Epithelial cell of prostate (primary cell): ENCODE measurements at regions not wholly inside any gene's neighbourhood (a gene's known extent, or its start where the extent isn't known, plus 50 kb on each side); places are given as distances from the start of the nearest gene placed in this dataset.
A peak's percentile ranks its signal among the peaks of the same experiment; 100 is the strongest.

Experiments
- DNase-seq: peaks from one replicate; pipeline ENCODE4 v3.0.0-alpha.2; 2011; ENCODE audit warnings: low read depth, low spot score
- H3K27ac ChIP-seq: fragments of 450-650 bp; 2 replicates; pipeline ENCODE4 v1.5.1; 2017; ENCODE audit warnings: mild to moderate bottlenecking

DNA sequence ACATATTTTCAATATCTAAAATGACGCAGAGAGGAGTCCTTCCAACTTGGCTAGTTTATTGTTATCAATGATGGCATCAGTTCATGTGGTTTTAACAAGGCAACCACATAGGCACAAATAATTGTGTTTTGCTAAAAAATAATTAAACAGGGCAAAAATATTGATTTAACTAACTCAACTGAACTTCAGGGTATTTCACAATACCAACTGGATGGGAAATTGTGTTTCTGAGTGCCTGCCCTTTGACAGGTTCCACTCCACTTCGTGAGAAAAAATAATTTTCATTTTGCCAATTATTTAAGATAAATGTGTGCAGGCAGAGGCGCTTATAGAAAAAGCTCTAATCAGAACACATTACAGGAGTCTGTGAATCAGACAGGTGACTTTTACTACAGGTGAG, 689.3 kb upstream of the CCDC54 start:
- DNase-seq, result no peak
- H3K27ac ChIP-seq, result peak overlapping the region; percentile 14

DNA sequence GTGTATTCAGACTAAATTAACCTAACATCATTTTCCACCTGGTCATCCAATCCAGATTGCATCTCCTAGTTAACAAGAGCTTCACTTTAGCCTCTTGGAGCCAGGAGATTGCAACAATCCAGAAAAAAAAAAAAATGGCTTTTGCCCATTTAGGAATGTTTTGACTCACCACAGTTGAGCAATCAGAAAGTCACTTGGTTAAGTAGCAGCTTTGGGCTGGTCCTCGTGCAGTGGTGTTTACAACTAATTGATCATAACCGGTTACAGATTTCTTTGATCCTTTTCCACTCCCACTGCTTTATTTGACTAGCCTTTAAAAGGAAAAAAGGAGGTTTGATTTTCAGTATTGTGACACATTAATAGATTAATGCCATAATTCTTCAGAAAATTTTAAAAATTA, 688.8 kb upstream of the CCDC54 start:
- H3K27ac ChIP-seq, result peak overlapping the region; percentile 14
- DNase-seq, result peak; percentile 67

DNA sequence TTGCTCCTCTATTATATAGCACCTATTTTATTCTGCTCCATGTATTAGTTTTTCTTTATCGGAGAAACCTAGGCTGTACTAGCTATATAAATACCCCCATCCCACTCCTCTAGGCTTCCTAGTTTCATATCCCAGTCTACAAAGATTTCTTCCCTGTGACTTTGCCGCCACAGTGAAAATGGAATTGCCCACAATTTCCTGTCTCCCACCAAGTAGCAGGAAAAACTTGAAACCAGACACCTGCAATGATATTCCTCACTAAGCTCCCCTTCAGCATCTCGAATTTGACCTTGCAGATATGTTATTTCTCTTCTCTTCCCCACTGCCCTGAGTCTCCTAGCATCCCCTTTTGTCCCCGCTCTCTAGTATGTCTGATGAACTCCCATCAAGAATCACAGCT, 685.8 kb upstream of the CCDC54 start:
- H3K27ac ChIP-seq, result no peak overlapping the region
- DNase-seq, result no peak

DNA sequence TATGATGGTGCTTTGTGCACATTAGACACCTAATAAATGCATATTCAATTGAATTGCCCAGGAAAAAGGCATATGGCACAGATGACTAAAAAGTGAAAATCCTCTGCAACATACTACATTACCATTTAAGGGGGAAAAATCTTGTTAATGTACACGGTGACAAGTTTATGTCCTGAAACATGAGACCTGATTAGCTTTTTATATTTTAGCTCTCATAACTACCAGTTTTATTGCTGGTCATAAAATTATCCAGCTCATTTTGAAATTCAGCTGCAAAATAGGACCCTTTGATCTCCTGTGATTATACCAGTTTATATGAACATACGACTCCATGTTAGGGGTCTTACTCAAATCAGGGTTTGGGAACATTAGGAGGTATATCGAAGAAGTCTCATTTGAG, 684.6 kb upstream of the CCDC54 start:
- no peak overlapping the region for H3K27ac ChIP-seq
- no peak for DNase-seq

DNA sequence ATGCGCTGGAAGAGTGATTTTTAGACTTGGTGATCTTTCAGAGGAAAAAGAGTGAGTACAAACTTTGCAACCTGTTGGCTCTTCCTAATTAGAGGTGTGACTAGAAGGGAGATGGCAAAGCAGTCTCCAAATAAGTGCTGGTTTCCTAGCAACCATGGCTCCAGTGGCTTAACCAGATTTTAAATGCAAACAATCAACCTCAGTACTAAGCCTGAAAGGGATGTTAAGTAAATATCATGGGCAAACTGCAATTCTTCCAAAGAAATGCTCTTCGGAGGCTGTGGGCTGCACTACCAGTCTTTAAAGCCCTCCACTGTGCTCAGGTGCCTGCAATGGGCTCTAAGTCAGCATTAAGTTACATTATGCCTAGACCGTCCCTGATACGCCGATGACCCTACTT, 678.1 kb upstream of the CCDC54 start:
- no peak for DNase-seq
- H3K27ac ChIP-seq, result no peak overlapping the region

DNA sequence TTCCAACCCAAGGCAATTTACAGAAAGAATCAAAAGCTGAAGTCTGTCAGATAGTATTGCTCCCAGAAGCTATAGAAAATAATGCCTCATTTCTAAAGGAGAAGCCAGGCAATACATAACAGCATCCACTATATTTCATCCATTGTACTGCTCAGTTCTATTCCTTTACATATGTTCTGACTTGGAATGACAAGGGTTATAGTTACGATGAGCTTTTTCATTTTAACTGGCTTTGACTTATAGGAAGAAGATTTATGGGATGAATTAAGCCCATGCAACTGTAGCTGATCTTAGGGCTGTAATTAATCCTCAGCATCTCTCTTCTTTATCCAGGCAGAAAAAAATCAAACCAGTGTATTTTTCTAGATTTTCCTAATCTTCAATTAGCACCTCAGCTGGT, 676.3 kb upstream of the CCDC54 start:
- H3K27ac ChIP-seq, result no peak overlapping the region
- DNase-seq, result no peak

DNA sequence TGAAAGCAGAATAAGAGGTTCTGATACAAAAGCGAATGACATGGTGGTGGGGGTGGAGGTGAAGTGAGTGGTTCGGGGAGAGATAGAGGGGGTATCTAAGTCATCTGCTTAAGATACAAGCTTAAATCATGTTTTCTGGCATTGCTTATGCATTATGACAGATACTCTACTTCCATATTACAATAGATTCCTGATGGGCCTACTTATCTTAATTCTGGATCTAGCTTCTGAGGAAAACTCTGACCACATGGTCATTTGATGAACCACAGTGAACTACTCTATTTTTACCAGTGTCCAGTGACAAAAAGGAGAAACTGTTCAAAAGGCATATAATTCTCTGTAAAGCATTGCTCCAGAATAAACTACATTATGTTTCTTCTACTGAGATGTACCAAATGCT, 673.7 kb upstream of the CCDC54 start:
- no peak for DNase-seq

DNA sequence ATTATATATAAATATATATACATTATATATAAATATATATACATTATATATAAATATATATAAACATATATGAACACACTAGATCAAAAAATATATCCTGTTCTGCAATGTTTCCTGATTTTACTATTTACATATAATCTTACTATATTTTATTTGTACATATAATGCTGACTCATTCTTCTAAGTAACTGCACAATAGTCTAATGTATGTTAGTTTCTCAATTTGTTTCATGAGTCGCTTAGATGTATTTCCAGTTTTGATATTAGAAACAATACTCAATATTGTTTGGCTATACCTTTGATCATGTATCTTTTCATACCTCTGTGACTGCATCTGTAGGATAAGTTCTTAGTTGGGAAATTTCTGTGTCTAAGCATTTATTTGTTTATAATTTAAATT, 669.9 kb upstream of the CCDC54 start:
- no peak for DNase-seq
- H3K27ac ChIP-seq, result no peak overlapping the region

More for the DNA sequence above, 673.7 kb upstream of the CCDC54 start:
- H3K27ac ChIP-seq, result no peak overlapping the region

DNA sequence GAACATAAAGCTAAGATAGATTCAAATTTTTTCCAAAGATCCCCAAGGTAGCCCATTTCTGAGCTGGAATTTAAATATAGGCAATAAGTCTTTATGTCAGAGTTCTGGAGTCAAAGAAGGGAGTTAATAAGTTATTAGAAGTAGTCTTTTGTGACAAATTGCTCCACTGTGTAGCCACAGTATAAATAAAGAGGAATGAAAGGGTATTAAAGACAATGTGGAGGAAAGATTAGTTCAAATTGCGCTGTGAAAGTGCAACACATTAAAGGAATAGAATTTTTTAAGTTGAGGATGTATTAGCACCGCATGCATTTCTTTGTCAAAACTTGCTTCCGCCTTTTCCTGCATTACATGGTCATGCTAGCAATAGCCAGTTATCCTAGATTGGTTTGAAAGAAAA, 666.6 kb upstream of the CCDC54 start:
- H3K27ac ChIP-seq, result no peak overlapping the region
- DNase-seq, result no peak

DNA sequence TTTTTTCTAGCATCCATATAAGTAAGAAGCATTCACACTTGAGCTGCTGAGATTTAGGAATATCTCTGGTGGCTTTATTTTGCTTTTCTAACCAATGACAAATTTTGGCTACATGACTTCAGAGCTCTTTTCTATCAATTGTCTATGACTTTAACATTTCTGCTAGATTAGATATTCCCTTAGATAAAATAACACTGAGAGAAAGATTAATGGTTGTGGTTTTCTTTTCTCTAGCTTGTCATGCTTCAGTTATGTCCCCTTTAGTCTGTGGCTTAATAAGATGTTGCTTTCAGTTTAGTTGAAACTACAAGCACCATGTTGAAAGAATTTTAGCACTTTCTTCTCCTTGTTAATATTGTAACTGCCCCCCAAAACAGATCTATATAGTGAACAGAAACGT, 665.6 kb upstream of the CCDC54 start:
- DNase-seq, result no peak

DNA sequence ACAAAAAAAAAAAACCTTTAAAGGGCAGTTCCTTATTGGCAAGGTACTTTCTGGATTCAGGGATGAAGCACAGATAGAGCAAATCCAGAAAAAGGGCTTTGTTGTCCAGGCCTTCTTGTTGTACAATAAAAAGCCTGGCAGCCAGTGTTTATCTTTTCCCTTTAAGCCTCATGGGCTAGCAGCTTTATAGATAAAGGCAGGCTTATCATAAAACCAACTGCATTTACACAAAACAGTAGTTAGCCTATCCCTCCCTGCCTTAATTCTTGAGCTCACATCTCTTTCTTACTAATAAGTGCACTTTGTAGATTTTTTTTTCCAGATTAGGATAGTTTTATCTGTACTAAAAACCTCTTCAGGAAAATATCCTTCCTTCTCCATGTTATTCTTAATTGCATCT, 662.8 kb upstream of the CCDC54 start:
- DNase-seq, result no peak
- H3K27ac ChIP-seq, result no peak overlapping the region

More for the DNA sequence above, 665.6 kb upstream of the CCDC54 start:
- no peak overlapping the region for H3K27ac ChIP-seq

DNA sequence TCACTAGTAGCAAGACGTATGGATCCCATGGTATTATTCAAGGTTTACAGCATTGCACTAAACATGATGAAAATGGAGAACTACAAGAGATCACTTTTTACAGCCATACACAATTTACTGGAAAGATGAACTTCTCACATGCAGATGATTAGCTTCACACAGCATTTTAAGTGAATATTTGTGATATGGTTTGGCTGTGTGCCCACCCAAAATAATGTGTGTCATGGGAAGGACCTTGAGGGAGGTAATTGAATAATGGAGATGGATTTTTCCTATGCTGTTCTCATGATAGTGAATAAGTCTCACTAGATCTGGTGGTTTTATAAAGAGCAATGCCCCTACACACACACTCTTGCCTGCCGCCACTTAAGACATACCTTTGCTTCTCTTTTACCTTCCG, 662.0 kb upstream of the CCDC54 start:
- H3K27ac ChIP-seq, result no peak overlapping the region
- no peak for DNase-seq

DNA sequence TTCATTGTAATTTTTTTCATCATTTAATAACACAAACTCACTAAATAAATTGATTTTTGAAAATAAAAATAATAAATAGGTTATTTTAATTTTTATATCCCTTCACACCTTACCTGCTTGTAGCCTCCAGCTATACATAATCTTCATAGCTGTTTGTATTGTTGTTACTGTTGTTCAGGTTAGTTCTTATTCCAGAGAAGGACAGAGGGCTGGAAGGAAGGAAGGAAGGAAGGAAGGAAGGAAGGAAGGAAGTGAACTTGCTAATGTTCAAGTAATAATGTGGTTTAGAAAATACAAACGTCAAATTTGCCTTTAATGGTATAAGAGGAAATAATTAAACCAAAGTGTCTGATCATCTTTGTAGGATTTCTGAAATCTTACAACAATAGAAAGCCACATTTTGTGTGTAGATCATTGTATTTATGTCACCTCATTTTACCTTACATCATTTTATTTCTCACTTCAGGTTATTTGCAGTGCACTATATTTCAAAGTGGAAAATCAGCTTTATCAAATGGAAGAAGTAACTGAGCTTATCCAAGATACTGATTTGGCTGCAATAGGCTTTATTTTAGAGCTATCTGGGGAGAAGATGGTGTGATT, 660.0 kb upstream of the CCDC54 start:
- no peak overlapping the region for H3K27ac ChIP-seq
- DNase-seq, result no peak

DNA sequence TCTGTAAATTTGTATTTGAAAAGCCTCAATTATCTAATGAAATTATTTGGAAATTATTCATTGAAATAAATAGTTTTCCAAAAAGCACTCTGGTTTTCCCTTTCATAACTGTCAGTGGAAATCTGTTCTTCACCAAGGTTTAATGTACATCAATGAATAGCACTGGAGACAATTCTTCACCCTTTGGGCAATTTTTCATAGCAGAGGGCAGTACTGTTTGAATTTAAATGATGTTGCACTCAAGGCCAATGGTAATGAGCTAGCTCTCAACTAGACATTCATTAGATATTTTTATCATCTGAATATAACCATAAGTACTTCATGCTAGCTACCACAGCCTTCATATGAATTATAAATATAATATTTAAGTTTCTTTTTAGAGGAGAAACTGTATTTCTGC, 658.2 kb upstream of the CCDC54 start:
- no peak overlapping the region for H3K27ac ChIP-seq
- no peak for DNase-seq

DNA sequence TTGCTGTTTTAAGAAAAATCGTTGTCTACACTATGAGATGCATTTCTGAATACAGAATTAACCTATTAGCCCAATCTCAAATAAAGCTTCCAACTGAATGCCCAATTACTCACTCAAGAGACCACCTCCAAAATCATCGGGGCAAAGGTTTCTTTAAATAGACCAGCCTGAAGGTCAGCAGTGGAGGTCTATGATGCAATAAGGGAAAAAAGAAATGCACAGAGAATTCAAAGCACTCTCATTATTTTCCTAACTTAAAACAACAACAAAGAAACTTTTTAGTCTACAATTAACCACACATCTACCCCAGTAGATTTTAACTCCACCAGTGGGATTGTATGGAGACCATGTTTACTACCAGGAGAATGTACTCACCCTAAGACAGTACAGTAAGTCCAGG, 657.7 kb upstream of the CCDC54 start:
- no peak for DNase-seq
- no peak overlapping the region for H3K27ac ChIP-seq

DNA sequence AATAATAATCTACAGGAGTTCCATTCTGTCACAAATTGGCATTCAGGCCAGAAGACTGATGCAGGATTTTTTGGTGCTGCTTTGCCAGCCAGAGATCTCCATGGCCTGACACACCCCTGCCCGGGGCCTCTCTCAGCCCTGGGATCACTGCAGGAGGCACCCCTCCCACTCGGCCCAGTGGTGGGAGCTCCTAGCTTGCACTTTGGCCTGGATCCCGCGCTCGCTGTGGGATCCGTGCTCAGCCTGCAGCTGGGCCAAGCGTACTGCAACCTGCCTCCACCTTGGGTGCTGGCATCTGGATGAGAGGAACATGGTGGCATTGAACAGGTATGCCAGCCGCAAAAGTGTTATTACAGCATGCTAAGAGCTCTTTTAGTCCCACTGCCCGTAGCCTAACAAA, 656.7 kb upstream of the CCDC54 start:
- DNase-seq, result no peak
- no peak overlapping the region for H3K27ac ChIP-seq

DNA sequence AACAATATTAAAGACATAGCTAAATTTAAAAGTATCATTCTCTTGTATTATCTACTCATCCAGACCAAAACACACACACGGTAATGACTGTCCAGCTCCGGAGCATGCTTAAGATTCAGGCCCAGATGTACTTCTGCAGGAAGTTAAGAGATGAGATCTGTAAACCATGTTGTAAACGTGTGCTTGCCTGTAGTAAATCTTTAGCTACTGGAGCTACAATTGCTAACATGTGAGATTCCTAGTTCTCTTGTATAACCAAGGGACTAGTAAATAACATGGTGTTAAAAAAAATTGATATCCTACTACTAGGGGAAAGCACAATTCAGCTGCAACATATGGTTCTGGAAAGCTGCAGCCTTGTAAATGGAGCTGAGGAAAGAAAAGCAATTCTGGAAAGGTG, 651.7 kb upstream of the CCDC54 start:
- no peak overlapping the region for H3K27ac ChIP-seq
- no peak for DNase-seq

DNA sequence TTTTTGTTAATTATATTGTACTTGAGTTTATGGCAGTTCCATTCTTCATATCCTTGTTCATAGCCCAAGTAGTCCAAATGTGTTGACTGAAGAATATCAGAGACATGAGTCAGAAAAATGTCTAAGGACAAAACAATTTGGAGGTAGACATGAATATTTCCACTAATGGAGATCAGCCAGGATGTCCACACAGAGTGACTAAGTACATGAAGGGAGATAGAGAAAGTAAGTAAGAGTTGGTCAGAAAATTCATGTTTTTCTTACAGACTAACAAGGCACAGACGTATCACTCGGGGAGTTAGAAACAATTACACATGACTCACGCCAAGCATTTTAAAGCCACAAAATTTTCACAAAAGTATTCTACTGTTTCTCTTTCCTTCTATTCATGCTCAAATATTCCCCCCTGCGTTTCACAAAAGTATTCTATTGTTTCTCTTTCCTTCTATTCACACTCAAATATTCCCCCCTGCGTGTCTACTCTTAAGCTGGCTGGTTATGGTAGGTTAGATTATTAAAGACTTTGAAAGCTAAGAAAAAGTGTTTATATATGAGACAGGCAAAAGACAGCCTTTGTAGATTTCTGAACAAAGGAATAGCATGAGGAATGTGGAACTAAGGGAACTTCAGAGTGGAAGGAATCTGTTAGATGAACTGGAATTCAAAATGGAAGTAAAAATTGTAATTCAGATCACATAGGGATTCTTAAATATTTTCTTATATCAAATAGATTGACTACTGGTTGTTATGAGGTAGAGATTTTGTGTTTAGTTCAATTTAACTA, 648.7 kb upstream of the CCDC54 start:
- peak overlapping the region; percentile 84 for H3K27ac ChIP-seq
- peak; percentile 76 for DNase-seq

DNA sequence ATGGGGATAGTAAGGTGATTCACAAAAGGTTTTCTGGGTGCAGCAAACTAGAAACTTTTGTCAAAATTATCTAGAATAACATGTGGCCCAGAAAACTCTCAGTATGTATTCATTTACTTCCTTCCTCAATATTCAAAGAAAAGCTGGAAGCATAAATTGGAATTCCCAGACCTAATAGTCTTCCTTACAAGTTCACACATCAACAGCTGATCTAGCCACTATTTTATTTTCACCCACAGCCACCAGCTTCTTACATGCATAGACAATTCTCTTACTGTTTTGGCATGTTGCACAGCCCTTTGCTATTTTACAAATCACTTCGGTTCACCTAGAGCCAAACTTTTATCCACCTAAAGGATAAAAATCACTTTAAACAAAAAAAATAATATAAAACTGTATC, 647.8 kb upstream of the CCDC54 start:
- peak overlapping the region; percentile 84 for H3K27ac ChIP-seq
- no peak for DNase-seq

DNA sequence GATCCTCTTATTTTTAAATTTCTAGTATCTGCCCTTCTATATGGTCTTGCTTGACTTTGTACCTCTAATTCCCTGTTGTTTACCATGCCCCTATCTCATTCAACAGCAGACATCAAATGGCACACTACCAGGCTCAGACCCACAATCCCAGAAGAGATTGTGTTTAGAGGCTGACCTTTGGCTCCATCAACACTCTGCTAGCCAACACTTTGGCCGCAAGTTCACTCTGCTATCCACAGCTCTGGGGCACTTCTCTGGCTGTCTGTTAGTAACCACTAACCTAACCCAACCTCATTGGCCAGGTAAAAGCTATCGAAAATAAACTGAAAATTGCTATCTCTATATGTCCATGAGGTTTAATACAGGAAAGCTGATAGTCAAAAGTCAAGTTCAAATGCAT, 646.0 kb upstream of the CCDC54 start:
- DNase-seq, result no peak
- H3K27ac ChIP-seq, result no peak overlapping the region

DNA sequence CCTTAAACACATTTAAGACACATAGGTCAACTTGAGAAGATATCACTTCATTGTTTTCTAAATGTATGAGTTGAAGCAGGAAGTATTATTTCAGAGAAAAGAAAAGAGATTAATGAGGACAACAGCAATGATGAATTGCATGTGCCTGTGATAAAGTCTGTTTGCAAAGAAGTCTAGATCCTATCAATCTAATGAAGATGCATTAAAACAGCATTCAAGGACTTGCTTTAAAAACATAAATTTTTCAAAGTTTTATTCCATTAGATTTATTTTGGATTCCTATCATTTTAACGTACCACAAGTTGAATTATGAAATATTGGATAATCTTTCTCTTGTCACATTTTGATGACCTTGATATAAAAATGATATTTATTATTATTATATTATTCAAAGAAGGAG, 642.5 kb upstream of the CCDC54 start:
- H3K27ac ChIP-seq, result no peak overlapping the region
- DNase-seq, result no peak

DNA sequence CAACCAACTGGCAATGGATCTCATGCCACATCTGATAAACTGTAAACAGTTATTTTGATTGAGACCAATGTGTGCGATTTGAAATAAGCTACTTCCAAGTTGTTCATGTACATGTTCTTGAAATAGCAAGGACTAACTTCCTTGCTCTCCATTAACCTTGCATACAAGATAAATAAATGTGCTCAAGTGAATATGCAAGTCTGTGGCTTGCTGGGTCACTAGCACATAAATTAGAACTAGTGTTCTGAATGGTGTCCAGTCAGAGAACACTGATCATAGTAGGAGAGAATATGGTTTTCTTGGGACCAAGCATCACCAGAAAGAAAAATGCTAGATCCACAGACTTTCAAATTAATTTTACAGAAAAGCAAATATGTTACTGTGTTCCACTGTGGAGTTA, 640.0 kb upstream of the CCDC54 start:
- DNase-seq, result no peak
- H3K27ac ChIP-seq, result no peak overlapping the region
